GM12892 (cell line): ENCODE measurements at regions not wholly inside any gene's neighbourhood (a gene's known extent, or its start where the extent isn't known, plus 50 kb on each side); places are given as distances from the start of the nearest gene placed in this dataset.

ENCODE experiments used
- POLR2A ChIP-seq: IDR thresholded peaks from 2 replicates; pipeline ENCODE4 v1.6.1; 2011; ENCODE audit warnings: low read depth, low read length, control low read depth
- POLR2AphosphoS5 ChIP-seq: IDR thresholded peaks from 2 replicates; pipeline ENCODE4 v1.6.1; 2011; ENCODE audit warnings: low read depth, low read length, control low read depth
- TAF1 ChIP-seq: IDR thresholded peaks from 2 replicates; pipeline ENCODE4 v1.6.1; 2011; ENCODE audit warnings: low read depth, mild to moderate bottlenecking, control low read depth, low read length, borderline replicate concordance

GRCh38 chr4:36493251-36493650 lies 211.8 kb downstream of the DTHD1 start:
- TF ChIP-seq POLR2AphosphoS5 (no peak), POLR2A (no peak), TAF1 (no peak)
